Dermis blood vessel endothelial cell (primary cell): ENCODE measurements at regions not wholly inside any gene's neighbourhood (a gene's known extent, or its start where the extent isn't known, plus 50 kb on each side); places are given as distances from the start of the nearest gene placed in this dataset.

Experiments used
- DNase-seq: peaks from one replicate; pipeline ENCODE4 v3.0.0; 2010

DNA sequence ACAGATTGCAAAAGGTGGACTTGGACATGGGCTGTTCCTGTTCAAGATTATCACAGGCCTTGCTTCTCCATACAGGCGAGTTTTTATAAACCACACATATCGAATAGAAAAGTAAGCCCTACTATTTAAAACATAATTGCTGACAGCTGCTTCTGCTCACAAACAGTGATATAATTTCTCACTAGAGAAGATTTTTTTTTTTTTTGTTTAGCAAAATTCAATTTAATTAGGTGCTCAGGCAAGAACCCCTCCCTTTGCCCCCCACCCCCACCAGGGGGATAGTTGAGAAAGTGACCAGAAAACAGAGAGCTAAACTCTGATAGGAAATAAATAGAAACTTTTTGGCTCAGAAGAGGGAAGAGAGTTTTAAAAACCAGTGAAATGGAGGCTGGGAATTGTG lies 132.8 kb upstream of the CRY1 start:
- no peak for DNase-seq

DNA sequence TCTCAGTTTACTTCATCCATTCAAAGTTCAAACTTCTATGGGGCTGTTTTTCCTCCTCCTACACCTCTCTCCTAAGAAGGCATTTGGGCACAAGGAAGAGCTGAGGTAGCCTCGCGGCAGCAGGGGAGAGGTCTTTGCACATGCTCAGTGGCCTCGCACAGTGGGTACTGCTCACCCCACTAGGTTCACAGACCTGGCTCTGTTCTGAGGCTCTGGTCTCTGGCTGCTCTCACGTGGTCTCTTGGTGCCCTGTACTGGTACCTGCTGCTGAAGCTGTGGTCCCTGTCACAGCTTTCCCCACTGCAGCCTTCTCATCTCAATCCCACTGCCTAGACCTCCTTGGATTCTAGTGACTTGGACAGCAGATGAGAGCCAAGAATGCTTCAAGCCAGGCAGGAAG lies 134.7 kb upstream of the CRY1 start:
- DNase-seq = no peak

DNA sequence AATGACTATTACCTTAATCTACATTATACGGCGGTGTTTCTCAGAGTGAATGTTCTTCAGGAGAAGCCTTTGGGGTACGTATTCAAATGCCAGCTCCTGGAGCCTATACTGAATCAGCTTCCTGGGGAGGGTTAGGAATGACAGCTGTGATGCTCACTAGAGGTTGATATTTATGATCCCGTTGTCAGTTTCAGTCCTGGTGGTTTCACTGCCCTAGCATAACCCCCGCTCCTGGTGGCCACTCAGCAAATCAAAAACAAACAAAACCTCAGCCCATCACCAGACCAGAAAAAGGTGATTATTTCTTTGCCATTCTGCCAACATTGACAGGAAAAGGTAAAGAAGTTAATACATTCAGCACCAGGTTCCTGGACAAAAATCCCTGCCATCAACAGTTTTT lies 136.5 kb upstream of the CRY1 start:
- no peak for DNase-seq

DNA sequence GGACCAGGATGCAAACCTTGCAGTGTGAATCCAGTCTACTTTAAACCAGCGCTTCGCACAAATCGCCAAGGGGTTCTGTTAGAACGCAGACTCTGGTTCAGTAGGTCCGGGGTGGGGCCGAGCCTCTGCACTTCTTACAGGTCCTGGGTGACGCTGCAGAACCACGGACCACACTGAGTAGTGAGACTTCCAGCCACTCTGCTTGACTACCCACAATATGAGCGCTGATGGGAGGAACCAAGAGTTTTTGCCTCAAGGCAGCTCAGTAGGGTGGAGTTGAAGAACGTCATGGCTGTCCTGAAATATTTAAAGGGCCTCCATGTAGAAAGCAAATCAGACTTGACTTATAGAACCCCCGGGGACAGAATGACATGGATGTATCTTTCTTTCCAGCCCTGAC lies 138.0 kb upstream of the CRY1 start:
- no peak for DNase-seq

DNA sequence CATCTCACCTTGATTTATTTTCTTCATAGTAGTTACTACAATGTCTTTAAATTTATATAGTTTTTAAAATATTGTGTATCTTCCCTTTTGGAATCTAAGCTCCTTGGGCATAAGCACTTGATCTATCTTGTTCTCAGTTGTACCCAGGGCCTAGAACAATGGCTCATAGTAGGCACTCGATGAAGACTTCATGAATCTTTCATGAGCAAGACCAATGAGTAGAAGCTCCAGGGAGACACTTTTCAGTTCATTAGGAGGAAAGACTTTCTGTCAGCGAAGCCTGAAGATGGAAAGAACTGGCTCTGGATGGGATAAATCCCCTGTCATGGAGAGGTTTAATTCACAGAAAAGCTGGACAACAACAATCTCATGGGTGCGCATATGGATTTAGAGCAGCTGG lies 140.2 kb upstream of the CRY1 start:
- no peak for DNase-seq

DNA sequence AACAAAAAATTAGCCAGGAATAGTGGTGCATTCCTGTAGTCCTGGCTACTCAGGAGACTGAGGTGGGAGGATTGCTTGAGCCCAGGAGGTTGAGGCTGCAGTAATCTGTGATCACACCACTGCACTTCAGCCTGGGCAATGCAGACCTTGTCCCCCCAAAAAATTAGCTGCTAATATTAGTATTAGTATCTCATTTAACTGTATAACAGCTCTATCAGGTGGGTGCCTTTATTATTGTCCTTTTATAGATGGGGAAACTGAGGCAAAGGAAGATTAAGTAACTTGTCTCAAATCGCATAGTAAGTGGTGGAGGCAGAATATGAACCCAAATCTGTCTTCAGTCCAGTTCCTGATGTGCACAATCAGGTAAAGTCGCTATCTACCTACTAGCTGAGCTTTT lies 142.3 kb upstream of the CRY1 start:
- DNase-seq = no peak

DNA sequence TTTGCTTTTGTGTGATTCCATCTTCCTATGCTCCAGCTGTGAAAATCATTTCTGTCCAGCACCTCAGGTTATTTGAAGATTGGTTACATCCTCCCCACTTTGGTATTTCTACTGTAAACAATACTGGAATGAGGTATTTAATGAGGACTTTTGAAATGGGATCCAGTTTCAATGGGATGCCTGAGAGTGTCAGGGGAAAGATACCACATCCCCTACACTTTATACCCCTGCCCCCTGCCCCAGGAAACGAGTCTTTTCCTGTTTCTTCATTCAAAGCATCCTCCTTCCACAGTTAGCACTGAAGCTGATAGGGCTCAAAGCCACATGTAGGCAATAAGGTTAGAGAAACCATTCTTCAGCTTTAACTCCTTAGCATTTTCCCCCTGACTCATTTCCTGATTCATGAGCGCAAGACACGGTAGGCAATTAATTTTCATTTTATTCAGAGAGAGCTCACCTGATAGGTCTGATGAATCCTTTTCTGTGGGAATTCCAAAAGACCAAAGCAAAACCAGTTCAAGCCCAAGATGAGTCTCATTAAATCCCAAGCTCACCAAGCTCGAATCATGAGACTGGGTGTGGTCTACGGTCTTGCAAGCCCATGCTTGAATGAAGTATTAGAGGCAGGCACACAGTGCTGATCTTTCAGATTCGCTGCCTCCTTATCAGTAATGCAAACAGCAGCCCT lies 143.6 kb upstream of the CRY1 start:
- DNase-seq = peak; percentile 27

DNA sequence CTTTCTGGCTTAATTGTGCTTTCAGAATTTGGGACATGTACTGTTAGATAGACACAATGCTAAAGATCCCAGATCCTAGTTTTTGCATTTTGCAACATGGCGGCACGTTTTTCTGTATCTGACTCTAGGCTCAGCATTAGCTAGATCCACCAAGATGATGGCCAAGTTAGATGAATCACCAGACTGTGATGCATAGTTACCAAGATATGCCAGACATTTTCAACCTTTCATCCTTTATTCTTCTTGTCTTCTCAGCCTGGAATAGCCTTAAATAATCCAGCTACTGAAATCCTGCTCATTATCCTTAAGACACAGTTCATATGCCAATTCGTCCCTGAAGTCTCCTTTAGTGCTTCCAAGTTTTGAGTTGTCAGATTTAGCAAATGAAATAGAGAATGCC lies 144.9 kb upstream of the CRY1 start:
- DNase-seq = no peak

DNA sequence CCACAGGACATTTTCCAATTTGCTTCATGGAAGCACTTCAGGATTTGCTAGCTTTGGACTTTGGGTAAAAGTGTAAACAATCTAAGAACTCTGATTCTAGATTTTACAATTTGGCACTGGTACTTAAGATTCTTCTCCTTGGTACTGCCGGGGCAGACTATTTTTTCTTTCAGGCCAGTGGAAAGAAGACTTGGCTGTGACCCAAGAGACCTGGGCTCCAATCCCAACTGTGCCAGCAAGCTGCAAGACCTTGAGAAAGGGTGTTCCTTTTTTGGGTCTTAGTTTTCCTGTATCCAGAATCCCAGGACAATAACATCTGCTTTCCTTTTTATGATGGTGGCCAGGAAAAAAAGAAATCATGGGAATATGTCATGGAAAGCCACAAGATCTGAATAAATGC lies 148.1 kb upstream of the CRY1 start:
- DNase-seq = no peak

DNA sequence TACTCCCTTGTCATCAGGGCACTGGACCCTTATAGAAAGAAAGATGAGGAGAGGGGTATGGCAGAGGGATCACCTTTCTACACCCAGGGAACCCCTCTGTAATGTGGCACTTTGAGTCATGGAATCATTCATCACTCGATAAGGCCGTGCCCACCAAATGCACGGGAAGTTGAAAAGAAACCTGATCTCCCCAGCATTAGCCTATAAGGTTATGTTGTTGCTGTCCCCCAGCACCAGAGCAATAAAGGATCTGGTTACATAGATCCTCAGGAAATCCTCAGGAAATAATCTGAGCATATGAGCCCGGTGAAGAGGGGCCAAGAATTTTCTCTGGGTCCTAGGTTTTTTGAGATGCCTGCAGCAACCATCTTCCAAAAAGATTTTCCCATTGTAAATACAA lies 148.8 kb upstream of the CRY1 start:
- peak; percentile 10 for DNase-seq

DNA sequence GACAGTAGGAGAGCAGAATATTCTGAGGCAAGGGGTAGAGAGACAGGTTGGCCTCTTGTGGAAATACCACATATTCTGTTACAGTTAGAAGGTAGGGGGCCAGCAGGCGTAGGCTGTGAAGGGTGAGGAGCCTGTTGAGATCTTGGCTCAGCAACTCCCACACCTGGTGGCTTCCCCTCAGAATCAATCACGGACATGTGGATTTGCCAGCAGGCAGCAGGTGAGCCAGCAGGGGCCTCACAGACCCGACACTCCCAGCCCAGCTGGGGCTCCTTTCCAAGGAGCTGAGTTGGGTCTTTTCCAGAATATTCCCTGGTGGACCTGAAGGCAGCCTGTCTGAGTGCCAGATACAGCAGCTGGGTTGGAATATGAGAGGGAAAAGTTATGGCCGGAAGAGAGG lies 150.0 kb upstream of the CRY1 start:
- no peak for DNase-seq

DNA sequence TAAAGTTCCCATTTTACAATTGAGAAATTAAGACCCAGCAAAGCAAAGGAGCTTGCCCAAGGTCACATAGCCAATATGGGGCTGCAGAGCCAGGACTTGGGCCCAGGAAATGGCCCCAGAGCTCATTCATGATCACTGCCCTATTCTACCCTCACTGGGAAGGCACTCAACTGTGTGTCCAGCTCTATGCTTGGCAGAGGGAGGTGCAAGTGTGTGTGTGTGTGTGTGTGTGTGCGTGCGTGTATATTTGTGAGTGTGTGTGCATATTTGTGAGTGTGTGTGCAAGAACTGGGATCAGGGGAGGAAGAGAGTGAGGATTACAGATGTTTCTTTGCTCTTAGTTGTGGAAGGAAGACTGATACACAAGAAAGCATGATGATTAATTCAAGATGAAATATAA lies 151.2 kb upstream of the CRY1 start:
- DNase-seq = no peak

DNA sequence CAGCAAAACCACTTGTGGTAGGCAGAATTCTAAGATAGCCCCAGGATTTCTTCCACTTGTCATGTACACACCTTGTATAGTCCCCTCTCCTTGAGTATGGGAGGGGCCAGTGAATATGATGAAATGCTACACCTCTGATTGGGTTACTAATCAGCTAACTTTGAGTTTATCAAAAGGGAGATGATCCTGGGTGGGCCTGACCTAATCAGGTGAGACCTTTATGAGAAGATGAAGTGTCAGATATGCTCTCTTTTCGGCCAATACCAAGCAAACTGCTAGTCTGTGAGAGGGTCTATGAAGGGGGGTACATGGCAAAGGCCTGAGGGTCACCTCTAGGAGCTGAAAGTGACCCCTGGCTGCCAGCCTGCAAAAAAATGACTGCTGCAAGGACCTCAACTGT lies 154.3 kb upstream of the CRY1 start:
- DNase-seq = no peak

DNA sequence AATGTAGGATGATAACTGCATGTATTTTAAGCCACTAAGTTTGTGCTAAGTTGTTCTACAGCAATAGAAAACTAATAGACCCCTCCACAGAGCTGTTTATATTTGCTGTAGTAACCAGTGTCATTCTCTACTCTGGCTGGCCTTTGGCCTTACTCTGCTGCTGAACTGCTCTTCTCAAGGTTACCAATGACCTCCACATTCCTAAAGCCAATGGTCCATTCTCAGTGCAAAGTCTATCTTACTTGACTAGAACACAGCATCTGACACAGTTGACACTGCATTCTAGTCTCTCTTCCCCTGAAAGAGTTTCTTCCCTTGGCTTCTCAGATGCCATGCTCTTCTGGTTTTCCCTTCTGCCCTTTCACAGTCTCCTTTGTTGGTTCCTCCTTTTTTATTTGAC lies 154.8 kb upstream of the CRY1 start:
- no peak for DNase-seq

DNA sequence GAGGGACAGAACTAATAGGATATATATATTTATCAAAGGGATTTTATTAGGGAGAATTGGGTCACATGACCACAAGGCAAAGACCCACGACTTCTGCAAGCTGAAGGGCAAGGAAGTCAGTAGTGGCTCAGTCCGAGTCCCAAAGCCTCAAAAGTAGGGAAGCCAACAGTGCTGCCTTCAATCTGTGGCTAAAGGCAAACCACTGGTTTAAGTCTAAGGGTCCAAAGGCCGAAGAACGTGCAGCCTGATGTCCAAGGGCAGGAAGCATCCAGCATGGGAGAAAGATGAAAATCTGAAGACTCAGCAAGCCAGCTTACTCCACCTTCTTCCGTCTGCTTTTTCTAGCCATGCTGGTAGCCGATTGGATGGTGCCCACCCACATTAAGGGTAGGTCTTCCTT lies 157.9 kb upstream of the CRY1 start:
- no peak for DNase-seq

DNA sequence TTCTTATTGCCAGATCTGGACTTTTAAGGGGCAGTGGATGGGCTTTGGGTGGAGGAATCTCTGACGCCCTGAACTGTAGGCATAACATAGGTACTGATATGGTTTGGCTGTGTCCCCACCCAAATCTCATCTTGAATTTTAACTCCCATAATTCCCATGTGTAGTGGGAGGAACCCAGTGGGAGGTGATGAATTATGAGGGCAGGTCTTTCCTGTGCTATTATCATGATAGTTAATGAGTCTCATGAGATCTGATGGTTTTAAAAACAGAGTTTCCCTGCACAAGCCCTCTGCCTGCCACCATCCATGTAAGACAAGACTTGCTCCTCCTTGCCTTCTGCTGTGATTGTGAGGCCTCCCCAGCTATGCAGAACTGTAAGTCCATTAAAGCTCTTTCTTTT lies 160.0 kb upstream of the CRY1 start:
- DNase-seq = no peak

DNA sequence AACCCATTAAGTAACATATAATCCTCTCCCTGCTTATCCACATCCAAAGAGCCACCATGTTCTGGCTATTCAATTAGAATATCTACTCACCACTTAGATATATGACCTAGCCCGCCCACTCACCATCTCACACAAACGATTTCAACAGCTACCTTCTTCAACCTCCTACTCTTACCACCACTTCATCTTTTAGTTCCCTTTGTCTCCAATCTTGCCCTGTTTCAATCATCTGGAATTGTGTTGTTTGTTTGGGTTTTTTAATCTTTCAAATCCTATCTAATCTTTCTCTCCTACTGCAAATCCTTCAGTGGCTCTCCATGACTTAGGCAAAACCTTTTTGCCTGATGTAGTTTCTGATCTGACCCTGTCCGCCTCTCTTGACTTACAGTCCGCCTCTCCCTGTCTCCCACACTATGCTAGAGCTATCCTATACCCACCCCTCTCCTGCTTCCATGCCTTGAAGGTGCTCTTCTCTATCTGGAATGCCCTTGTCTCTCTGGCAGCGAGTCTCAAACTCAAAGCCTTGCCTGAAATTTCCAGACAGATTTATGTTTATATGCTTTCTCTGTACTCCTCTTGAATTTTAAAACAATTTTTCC lies 161.0 kb upstream of the CRY1 start:
- no peak for DNase-seq

DNA sequence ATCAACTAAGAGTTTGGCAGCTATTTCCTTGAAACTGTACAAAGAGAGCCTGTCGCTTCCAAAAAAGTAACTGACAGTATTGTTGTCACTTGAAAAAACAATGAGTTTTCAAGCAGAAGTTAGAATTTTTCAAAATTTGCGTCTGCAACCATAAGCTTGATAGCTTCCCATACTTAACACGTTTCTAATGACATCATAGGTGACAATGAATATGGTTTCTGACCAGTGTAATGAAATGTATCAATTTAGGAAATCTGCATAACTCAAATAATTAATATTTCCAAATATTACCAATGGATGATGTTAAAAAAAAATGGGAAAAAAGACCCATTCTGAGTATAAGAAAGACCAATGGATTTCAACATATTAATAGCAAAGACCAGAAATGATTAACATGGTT lies 165.4 kb upstream of the CRY1 start:
- DNase-seq = no peak

DNA sequence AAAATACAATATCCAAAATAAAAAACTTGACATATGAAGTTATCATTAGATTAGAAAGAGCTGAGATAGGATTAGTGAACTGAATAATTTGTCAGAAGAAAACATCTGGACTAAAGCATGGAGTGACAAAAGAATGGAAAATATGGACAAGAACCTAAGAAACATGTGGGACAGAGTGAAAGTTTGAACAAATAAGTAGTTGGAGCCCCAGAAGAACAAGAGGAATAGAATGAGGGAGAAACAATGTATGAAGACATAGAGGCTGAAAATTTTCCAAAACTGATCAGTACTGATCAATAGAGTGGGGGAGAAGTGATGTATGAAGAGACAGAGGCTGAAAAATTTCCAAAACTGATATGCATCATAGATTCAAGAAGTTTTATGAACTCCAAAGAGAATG lies 170.6 kb upstream of the CRY1 start:
- no peak for DNase-seq

DNA sequence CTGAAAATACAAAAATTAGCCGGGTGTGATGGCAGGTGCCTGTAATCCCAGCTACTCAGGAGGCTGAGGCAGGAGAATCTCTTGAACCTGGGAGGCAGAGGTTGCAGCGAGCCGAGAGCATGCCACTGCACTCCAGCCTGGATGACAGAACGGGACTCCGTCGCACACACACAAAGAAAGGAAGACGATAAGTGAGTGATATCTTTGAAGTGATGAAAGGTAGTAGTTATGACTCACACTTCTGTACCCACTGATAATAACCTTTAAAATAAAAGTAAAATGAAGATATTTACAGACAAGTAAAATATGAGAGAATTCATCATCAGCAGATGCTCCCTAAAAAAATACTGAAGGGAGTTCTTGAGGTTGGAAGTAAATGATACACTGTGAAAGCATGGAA lies 171.3 kb upstream of the CRY1 start:
- peak; percentile 4 for DNase-seq

DNA sequence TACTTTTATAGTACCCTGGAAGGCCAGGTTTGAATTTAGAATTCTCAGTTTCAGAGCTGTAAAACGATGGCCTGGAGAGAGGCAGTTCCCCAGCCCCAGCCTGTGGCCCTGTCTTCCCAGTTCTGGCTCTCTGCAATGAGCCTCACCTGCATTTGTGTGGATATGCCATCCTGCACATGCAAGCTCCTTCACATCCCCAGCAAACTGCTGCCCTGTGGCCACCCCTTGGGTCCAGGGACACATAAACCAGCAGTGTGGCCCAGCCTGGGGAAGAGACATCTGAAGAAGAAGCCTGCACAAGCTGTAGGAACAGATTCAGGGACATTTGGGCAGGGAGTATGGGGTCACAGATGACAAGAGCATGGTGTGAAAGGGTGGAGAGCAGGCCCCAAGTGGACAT lies 174.3 kb upstream of the CRY1 start:
- no peak for DNase-seq

DNA sequence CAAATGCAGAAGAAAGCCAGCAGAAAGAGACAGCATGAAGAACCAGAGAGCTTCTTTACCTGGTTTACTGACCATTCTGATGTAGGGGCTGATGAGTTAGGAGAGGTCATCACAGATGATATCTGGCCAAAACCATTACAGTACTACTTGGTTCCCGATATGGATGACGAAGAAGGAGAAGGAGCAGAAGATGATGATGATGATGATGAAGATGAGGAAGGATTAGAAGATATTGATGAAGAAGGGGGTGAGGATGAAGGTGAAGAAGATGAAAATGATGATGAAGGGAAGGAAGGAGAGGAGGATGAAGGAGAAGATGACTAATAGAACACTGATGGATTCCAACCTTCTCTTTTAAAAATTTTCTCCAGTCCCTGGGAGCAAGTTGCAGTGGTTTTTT lies 178.2 kb upstream of the CRY1 start:
- no peak for DNase-seq

DNA sequence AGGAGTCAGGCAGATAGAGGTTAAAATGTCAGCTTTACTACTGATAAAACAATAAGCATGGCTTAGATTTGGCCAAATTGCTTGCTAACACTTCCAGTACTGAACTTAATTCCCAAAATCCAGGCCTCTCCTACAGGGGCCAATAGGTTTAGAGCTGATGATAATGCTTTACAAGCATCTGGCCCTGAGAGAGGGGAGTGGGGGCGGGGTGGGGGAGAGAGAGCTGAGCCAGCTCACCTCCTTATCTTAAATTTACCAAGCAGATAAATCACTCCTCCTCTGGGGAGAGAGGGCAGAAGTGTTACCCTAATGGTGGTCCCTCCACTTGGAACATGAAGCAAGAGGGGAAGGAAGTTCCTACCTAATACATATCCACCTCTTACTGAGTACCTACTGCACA lies 182.2 kb upstream of the CRY1 start:
- DNase-seq = no peak

DNA sequence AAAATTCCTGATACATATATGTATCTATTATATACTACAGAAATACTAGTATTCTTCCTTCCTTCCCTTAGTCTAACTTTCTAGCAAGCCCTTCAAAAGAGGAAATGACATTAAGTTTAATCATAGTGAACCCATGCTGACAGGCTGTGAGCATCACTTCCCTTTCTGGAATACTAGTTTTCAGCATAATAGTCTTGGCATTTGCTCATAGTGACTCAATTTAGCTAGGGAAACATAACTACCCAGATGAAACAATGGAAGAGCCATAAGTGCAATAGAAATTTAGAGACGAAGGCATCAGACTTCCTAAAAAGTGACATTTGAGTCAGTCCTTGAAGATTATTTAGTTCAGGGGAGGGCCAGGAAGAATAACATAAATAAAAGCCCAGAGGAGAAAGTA lies 184.5 kb upstream of the CRY1 start:
- peak; percentile 82 for DNase-seq

DNA sequence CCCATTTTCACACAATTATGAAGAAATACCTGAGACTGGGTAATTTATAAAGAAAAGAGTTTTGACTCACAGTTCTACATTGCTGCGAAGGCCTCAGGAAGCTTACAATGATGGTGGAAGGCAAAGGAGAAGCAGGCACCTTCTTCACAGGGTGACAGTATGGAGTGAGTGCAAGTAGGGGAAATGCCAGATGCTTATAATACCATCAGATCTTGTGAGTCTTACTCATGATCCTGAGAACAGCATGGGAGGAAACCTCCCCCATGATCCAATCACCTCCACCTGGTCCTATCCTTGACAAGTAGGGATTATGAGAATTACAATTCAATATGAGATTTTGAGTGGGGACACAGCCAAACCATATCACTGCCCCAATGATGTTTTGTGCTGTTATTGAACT lies 189.3 kb upstream of the CRY1 start:
- DNase-seq = no peak
